ENCODE measurements at regions not wholly inside any gene's neighbourhood (a gene's known extent, or its start where the extent isn't known, plus 50 kb on each side); places are given as distances from the start of the nearest gene placed in this dataset.

DNA sequence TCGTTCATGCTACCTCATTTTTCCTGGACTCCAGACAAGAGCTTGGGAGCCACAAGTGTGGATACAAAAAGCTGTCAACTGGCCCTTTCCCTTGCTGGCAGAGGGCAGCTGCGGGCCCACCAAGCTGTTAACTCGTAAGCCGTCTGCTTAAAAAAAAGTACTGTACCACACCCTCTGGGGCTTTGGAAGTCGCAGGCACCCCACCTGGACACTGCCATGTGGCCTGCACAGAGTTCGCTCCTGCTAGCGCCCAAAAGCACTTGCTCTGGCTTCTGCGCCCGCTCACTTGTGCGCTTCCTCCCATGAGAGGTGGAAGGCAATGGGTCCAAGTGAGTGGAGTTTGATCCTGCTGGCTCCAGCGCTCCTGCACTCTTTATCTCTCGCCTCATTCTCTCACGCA, 476.4 kb upstream of the FSTL5 start:
- H3K36me3 ChIP-seq: no peaks in the 10 kb centered on the region
- H3K4me1 ChIP-seq: no peaks in the 10 kb centered on the region
- H3K4me3 ChIP-seq: no peak overlapping the region
- H3K9me3 ChIP-seq (replicated peaks): no peaks in the 10 kb centered on the region
- no peak for DNase-seq
- H3K27me3 ChIP-seq: no peaks in the 10 kb centered on the region
- no peak overlapping the region for H3K27ac ChIP-seq

DNA sequence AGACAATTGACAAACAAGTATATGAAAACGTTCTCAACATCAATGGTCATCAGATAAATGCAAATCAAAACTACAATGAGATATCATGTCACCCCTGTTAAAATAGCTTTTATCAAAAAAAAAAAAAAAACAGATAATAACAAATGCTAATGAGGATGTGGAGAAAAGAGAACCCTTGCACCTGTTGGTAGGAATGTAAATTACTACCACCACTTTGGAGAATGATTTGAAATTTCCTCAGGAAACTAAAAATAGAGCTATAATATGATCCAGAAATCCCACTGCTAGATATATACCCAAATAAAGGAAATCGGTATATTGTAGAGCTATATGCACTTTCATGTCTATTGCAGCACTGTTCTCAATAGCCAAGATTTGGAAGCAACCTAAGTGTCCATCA, 470.6 kb upstream of the FSTL5 start:
- Histone ChIP-seq H3K27me3 (no peaks in the 10 kb centered on the region), H3K27ac (no peak overlapping the region), H3K9me3 (replicated peaks) (no peaks in the 10 kb centered on the region), H3K4me1 (no peaks in the 10 kb centered on the region), H3K36me3 (no peaks in the 10 kb centered on the region), H3K4me3 (no peak overlapping the region)
- DNase-seq: no peak

DNA sequence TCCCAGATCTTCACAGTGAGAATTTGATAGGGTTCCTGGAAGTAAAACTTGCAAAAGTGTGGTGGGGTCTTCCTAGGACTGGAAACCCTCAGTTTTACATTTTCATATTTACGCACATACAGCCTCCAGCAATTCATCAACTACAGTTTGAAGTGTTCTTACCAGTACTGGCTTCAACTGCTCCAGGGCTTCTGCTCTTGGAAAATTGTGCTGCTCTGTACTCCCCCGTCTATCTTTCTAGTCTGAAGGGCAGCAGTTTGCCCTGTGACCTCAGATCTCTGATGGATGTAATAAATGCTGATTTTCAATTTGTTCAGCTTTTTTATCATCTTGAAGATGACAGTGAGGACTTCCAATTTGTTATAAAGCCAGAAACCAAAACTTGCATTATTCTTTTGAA, 458.9 kb upstream of the FSTL5 start:
- Histone ChIP-seq H3K4me3 (no peak overlapping the region), H3K27me3 (no peaks in the 10 kb centered on the region), H3K9me3 (replicated peaks) (no peaks in the 10 kb centered on the region), H3K27ac (no peak overlapping the region), H3K4me1 (no peaks in the 10 kb centered on the region), H3K36me3 (no peaks in the 10 kb centered on the region)
- DNase-seq: no peak

DNA sequence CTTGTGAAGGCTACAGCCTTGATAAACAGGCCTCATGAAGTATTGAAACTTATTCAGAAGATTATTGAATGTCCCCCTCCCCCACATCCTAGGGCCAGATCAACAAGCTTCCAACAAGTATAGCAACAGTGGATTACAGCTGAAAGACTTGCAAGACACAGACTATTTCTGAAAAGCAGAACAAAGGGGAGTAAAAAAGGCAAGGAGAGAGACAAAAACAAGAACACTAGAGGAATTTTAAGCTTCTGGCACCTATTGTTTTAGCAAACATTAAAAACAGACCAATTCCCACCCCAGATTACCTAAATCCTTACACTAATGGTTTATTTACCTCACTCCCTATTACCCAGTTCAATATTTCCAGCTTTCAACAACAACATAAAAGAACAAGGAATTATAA, 446.3 kb upstream of the FSTL5 start:
- H3K27ac ChIP-seq: no peak overlapping the region
- no peaks in the 10 kb centered on the region for H3K4me1 ChIP-seq
- no peaks in the 10 kb centered on the region for H3K27me3 ChIP-seq
- H3K4me3 ChIP-seq: no peak overlapping the region
- H3K9me3 ChIP-seq (replicated peaks): no peaks in the 10 kb centered on the region
- DNase-seq: no peak
- no peaks in the 10 kb centered on the region for H3K36me3 ChIP-seq

DNA sequence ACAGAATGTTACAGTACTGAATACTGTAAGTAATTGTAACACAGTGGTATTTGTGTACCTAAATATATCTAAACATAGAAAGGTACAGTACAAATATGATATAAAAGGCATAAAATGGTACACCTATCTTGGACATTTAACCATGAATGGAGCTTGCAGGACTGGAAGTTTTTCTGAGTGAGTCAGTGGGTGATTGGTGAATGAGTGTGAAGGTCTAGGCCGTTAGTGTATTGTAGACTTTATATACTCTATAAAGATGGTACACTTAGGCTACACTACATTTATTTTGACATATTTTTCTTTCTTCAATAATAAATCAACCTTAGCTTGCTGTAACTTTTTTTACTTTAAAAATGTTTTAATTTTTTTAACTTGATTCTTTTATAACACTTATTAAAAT, 422.5 kb upstream of the FSTL5 start:
- H3K4me3 ChIP-seq: no peak overlapping the region
- no peaks in the 10 kb centered on the region for H3K36me3 ChIP-seq
- H3K4me1 ChIP-seq: no peaks in the 10 kb centered on the region
- DNase-seq: no peak
- H3K27ac ChIP-seq: no peak overlapping the region
- H3K27me3 ChIP-seq: no peaks in the 10 kb centered on the region
- H3K9me3 ChIP-seq (replicated peaks): no peaks in the 10 kb centered on the region

DNA sequence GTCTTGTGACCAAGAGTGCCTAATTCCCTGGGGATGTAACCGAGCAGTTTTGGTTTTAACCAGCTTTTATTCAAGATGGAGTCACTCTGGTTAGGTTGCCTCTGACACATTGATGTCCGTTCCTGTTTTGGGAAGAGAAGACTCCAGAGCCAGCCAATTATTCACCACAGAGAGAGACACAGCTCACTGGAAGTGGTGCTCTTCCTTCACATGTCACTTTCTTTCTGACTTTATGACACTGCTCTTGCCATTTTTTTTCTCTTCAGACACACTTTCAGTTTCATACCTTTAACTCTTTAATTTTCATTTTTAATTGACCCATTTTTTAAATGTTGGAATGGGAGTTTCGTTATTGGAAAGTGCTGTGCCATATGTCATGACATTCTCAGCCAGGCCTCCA, 418.4 kb upstream of the FSTL5 start:
- Histone ChIP-seq H3K36me3 (no peaks in the 10 kb centered on the region), H3K9me3 (replicated peaks) (no peaks in the 10 kb centered on the region), H3K4me1 (no peaks in the 10 kb centered on the region), H3K27me3 (no peaks in the 10 kb centered on the region), H3K27ac (no peak overlapping the region), H3K4me3 (no peak overlapping the region)
- no peak for DNase-seq

DNA sequence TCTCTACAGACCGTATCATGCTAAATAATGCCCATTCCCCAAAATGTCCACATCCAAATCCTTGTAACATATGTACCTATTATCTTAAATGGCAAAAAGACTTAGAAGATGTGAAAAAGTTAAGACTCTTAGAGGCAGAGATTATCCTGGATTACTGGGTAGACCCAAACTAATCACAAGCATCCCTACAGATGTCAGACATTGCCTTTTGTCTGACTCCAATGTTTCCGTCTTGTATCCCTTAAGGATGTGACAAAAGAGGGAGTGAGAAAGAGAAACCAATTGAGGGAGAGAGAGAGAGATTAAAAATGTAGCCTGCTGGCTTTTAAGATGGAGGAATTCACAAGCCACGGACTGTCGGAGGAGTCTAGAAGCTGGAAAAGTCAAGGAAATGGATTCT, 401.9 kb upstream of the FSTL5 start:
- Histone ChIP-seq H3K4me1 (no peaks in the 10 kb centered on the region), H3K27me3 (no peaks in the 10 kb centered on the region)

DNA sequence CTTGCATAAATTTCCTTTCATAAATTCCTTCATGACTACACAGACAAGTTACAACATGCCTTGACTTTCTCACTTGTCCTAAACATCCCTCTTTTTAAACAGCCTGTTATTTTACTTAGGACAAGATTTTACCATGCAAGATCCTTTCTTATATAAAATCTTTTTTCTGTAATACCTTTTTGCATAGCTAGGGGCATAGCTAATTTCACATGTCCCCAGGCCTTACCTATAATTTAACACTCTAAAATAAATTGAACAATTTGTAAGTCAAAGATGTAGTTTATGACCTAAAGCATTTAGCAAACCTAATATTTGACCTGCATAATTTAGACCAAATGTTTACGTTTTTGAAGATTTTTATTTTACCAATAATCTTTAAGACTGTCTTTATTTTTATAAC, 396.3 kb upstream of the FSTL5 start:
- Histone ChIP-seq H3K36me3 (no peaks in the 10 kb centered on the region), H3K4me1 (no peaks in the 10 kb centered on the region), H3K4me3 (no peak overlapping the region), H3K27ac (no peak overlapping the region), H3K9me3 (replicated peaks) (no peaks in the 10 kb centered on the region), H3K27me3 (no peaks in the 10 kb centered on the region)
- no peak for DNase-seq

More for the DNA sequence above, 401.9 kb upstream of the FSTL5 start:
- H3K4me3 ChIP-seq: no peak overlapping the region
- no peak overlapping the region for H3K27ac ChIP-seq
- no peak for DNase-seq
- no peaks in the 10 kb centered on the region for H3K36me3 ChIP-seq
- H3K9me3 ChIP-seq (replicated peaks): no peaks in the 10 kb centered on the region

DNA sequence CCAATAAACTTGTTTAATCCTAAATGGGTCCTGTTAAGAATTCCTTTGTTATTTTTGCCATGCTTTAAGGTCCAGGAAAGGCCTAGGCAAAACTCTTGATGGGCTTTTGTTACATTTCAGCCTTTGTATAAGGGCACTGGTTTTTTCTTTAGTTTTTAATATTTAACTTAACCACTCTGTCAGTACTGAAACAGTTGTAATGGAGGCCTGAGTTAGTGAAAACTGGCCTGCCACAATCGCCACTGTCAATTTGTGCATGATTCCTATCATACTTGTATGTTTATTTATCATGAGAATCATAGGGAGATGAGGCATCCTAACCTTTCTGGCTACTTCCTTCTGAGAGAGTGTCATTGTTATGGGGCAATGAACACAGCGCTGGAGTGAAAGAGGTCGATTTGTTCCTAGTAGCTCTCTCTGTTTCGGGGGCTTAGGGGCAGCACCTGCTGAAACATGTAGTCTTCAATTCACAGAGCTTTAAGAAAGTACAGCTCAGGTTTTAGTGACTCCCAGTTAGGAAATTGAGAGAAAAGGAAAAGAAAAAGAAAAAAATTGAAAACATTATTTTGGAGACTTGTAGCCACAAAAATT, 393.8 kb upstream of the FSTL5 start:
- no peak overlapping the region for H3K4me3 ChIP-seq
- no peaks in the 10 kb centered on the region for H3K9me3 ChIP-seq (replicated peaks)
- H3K36me3 ChIP-seq: no peaks in the 10 kb centered on the region
- no peak overlapping the region for H3K27ac ChIP-seq
- DNase-seq: no peak
- no peaks in the 10 kb centered on the region for H3K27me3 ChIP-seq
- no peaks in the 10 kb centered on the region for H3K4me1 ChIP-seq

DNA sequence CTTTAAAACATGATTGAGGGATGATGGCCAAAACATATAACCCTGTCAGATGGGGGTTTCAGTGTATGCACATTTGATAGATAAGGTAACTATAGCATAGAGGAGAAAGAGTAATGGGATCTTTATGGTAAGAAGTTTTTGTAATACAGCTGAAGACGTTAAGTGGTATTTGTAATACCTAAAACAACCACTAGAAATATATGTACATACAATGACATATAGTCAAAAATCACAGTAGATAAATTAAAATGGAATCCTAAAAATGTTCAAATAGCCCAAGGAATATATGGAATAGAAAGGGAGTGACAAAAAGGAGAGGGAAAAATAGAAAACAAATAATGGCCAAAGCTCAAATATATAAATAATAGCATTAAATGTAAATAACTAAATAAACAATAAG, 371.3 kb upstream of the FSTL5 start:
- Histone ChIP-seq H3K4me3 (no peak overlapping the region), H3K27ac (no peak overlapping the region), H3K4me1 (no peaks in the 10 kb centered on the region), H3K36me3 (no peaks in the 10 kb centered on the region), H3K27me3 (no peaks in the 10 kb centered on the region), H3K9me3 (replicated peaks) (no peaks in the 10 kb centered on the region)
- no peak for DNase-seq

DNA sequence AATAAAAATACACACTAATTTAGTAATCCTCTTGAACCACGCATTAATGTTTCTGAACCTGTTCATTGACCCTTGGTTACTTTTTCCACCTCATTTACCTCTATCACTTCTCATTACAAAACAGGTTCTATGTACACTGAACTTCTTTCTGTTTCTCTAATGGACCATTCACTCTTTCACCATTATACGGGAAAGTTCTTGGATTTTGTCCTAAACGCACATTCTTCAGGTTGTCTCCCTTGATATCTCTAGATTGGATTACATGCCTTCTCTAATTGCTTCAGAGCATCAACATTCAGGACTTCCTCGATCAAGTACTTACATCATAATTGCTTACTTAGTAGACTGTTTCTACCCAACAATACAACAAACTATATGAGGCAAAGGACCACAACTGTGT, 359.4 kb upstream of the FSTL5 start:
- H3K4me3 ChIP-seq: no peak overlapping the region
- H3K36me3 ChIP-seq: no peaks in the 10 kb centered on the region
- H3K27me3 ChIP-seq: no peaks in the 10 kb centered on the region
- no peak for DNase-seq
- no peak overlapping the region for H3K27ac ChIP-seq
- H3K4me1 ChIP-seq: no peaks in the 10 kb centered on the region
- H3K9me3 ChIP-seq (replicated peaks): no peaks in the 10 kb centered on the region

DNA sequence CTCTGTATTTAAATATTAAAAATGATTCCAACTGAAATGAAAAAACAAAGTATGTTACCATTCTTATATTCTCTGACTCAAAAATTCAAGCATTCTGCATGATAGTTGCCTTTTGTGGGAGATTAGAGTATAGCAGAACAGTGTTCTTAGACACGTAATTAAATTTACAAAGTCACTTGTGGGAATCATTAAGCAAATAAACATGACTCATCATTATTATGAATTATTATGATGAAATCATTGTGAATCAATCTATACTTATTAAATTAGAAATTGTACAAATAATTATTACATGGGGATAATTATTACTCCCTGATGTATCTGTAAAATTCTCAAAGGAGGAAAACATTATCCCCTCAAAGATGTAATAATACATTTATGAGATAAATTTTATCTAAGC, 358.9 kb upstream of the FSTL5 start:
- no peak overlapping the region for H3K4me3 ChIP-seq
- no peaks in the 10 kb centered on the region for H3K9me3 ChIP-seq (replicated peaks)
- no peak overlapping the region for H3K27ac ChIP-seq
- no peaks in the 10 kb centered on the region for H3K36me3 ChIP-seq
- no peaks in the 10 kb centered on the region for H3K27me3 ChIP-seq
- no peak for DNase-seq
- no peaks in the 10 kb centered on the region for H3K4me1 ChIP-seq

DNA sequence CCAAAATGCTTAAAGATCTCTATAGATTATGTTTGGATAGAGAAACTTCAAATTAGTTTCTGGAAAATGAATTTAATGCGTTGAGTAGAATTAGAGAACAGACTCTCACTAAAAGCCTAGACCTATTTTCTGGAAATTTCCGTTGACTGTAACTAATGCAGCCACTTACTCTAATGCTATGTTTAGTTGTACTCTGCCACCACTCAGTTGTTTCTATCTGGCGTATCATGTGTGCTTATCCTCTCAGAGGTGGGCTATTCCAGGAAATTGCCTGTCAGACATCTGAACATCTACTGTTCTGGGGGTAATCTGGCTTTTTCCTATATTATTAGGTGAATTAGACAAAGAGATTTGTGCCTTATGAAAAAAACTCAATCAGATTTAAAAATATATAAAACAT, 347.1 kb upstream of the FSTL5 start:
- no peaks in the 10 kb centered on the region for H3K9me3 ChIP-seq (replicated peaks)
- no peaks in the 10 kb centered on the region for H3K36me3 ChIP-seq
- DNase-seq: no peak
- no peak overlapping the region for H3K27ac ChIP-seq
- no peak overlapping the region for H3K4me3 ChIP-seq
- H3K27me3 ChIP-seq: no peaks in the 10 kb centered on the region
- no peaks in the 10 kb centered on the region for H3K4me1 ChIP-seq

DNA sequence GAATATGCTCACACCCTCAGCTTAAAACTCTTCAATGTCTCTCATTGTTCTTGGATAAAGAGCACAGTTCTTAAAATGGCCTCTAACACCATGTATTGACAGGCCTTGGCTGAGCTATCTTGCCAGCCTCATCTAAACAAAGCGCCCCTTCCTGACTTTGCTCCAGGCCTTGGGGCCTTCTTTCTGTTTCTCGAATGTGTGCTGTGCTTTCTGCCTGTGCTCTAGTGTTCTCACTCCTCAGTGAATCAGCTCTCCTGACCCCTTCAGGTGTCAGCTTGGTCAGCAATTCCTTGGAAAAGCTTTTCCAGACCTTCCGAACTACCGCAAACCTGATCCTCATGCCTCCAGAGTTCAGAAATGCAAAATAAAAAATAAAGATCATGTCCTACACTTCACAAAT, 346.3 kb upstream of the FSTL5 start:
- Histone ChIP-seq H3K9me3 (replicated peaks) (no peaks in the 10 kb centered on the region), H3K27ac (no peak overlapping the region), H3K4me3 (no peak overlapping the region), H3K27me3 (no peaks in the 10 kb centered on the region), H3K36me3 (no peaks in the 10 kb centered on the region), H3K4me1 (no peaks in the 10 kb centered on the region)
- DNase-seq: no peak

DNA sequence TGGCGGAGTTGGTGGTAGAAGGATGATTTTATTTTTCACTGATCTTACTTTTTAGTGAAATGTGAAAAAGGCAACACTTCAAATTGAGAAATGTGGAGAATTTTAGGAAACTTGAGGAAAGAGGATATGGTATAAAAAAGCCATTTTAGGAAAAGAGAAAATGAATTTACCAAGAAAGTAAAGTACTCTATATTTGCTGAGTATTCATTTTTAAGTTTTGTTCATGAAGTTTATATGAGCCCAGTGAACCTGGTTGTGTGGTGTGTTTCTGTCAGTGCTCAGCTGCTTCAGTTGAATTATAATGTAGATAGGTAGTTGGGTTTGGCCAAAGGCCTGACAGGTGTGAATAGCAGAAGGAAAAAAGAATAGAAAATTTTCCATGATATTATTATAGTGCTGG, 345.5 kb upstream of the FSTL5 start:
- no peak overlapping the region for H3K4me3 ChIP-seq
- H3K9me3 ChIP-seq (replicated peaks): no peaks in the 10 kb centered on the region
- no peaks in the 10 kb centered on the region for H3K36me3 ChIP-seq
- no peak for DNase-seq
- no peak overlapping the region for H3K27ac ChIP-seq
- no peaks in the 10 kb centered on the region for H3K4me1 ChIP-seq
- no peaks in the 10 kb centered on the region for H3K27me3 ChIP-seq

DNA sequence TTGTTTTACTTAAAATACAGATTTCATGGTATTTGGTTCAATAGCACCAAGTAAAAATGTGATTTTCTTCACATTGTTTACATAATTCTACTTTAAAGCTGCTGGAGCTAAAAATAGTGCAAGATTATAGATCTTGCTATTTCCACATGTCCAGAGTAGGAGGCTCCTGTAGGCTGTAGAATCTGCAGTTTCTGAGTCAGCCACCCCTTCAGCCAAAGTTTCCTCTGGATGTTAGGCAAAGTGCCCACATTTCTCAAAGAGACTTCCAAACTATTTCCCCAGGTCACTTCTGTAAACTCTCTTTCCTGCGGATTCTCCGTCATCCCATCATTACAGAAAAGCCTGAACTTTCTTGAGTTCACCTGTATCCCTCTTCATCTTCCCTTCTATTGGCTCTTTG, 342.5 kb upstream of the FSTL5 start:
- no peak for DNase-seq
- Histone ChIP-seq H3K36me3 (no peaks in the 10 kb centered on the region), H3K4me3 (no peak overlapping the region), H3K4me1 (no peaks in the 10 kb centered on the region), H3K9me3 (replicated peaks) (no peaks in the 10 kb centered on the region), H3K27me3 (no peaks in the 10 kb centered on the region), H3K27ac (no peak overlapping the region)

DNA sequence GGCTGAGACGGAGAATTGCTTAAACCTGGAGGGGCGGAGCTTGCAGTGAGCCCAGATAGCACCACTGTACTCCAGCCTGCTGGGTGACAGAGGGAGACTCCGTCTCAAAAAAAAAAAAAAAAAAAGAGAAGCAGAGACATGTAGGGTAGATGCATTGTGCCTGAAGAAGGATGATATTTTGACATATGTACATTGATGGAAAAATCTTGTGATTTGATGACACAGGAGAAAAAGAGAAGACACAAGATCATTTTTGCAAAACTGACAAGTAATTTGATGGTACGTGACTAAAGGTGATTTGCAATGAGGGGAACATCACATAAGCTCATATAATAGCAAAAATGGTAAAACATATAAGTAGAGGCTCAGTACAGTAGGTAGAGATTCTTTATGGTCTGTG, 340.1 kb upstream of the FSTL5 start:
- Histone ChIP-seq H3K4me1 (no peaks in the 10 kb centered on the region), H3K4me3 (no peak overlapping the region), H3K27ac (no peak overlapping the region), H3K9me3 (replicated peaks) (no peaks in the 10 kb centered on the region), H3K36me3 (no peaks in the 10 kb centered on the region), H3K27me3 (no peaks in the 10 kb centered on the region)
- DNase-seq: no peak
